ENCODE measurements at regions not wholly inside any gene's neighbourhood (a gene's known extent, or its start where the extent isn't known, plus 50 kb on each side); places are given as distances from the start of the nearest gene placed in this dataset.

DNA sequence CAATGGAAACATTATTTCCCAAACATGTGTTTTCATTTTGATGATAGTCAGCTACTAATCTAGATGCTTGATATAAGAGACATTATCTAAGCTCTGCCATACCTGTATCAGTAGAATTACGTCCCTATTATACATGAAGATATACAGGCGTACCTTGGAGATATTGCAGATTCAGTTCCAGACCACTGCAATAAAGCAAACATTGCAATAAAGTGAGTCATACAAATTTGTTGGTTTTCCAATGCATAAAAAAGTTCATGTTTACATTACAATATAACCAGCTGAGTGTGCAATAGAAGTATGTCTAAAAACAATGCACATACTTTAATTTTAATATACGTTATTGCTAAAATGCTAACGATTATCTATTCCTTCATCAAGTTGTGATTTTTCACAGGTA is 236.0 kb upstream of the ZNF717 start:
- Mint-ChIP-seq H3K9me3 (peaks cover 2% of the 10 kb centered on the region), H3K27ac (no peak overlapping the region), H3K27me3 (no peaks in the 10 kb centered on the region), H3K4me1 (no peaks in the 10 kb centered on the region), H3K36me3 (ENCODE audit: low read depth) (no peaks in the 10 kb centered on the region), H3K4me3 (no peak overlapping the region)
- CTCF ChIA-PET: no interaction called here
- POLR2A ChIA-PET: no interaction called here
- no peak for DNase-seq

DNA sequence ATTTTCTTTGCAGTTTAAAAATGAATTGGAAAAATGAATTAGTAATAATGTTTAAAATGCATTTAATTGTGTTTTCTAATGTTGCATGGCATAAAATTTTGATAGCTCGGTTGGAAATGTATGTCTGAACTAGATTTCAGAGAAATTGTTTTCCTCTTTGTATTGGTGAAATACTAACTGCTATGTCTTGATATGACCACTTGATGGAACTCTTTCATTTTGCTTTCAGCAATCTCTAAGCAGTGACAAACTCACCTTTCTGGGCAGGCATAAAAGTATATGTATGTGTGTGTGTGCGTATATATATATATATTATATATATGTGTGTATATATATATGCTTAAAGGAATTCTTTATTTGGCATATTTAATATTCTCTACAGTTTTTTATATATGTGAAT is 239.3 kb upstream of the ZNF717 start:
- H3K27ac Mint-ChIP-seq: no peak overlapping the region
- peaks cover 2% of the 10 kb centered on the region for H3K9me3 Mint-ChIP-seq
- H3K27me3 Mint-ChIP-seq: no peaks in the 10 kb centered on the region
- POLR2A ChIA-PET: no interaction called here
- H3K36me3 Mint-ChIP-seq (ENCODE audit: low read depth): no peaks in the 10 kb centered on the region
- CTCF ChIA-PET: no interaction called here
- H3K4me3 Mint-ChIP-seq: no peak overlapping the region
- DNase-seq: no peak
- no peaks in the 10 kb centered on the region for H3K4me1 Mint-ChIP-seq

DNA sequence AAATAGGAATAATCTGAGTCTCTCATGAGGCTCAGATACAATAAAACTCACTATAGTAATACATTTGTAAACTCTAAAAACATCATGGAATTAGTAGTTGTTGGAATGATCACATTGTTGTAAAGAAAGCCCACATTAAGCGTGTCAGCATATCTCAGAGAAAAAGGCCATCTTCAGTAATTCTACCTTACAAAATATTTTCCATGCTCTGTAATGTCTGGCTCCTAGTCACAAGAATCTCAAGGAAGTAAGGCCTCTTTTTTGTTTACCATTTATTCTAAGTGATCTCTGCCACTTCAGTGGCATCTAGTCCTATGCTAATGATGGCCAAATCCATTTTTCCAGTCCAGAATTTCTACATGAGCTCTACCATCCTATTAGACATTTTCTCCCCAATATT is 240.2 kb upstream of the ZNF717 start:
- POLR2A ChIA-PET: no interaction called here
- H3K4me3 Mint-ChIP-seq: no peak overlapping the region
- CTCF ChIA-PET: no interaction called here
- DNase-seq: no peak
- no peaks in the 10 kb centered on the region for H3K36me3 Mint-ChIP-seq (ENCODE audit: low read depth)
- no peaks in the 10 kb centered on the region for H3K27me3 Mint-ChIP-seq
- no peak overlapping the region for H3K27ac Mint-ChIP-seq
- H3K4me1 Mint-ChIP-seq: no peaks in the 10 kb centered on the region
- peaks cover 2% of the 10 kb centered on the region for H3K9me3 Mint-ChIP-seq

- POLR2A ChIA-PET: no interaction called here
- no peak overlapping the region for H3K27ac Mint-ChIP-seq
- H3K36me3 Mint-ChIP-seq (ENCODE audit: low read depth): no peaks in the 10 kb centered on the region
- no peaks in the 10 kb centered on the region for H3K27me3 Mint-ChIP-seq
- H3K4me3 Mint-ChIP-seq: no peak overlapping the region
- DNase-seq: no peak
- H3K9me3 Mint-ChIP-seq: peaks cover 2% of the 10 kb centered on the region
- no peaks in the 10 kb centered on the region for H3K4me1 Mint-ChIP-seq
- CTCF ChIA-PET: no interaction called here
These were observed 241.0 kb upstream of the ZNF717 start for GRCh38 chr3:76026379-76026778.

GRCh38 chr3:76028774-76029173 is 243.4 kb upstream of the ZNF717 start:
- Mint-ChIP-seq H3K4me3 (no peak overlapping the region), H3K4me1 (no peaks in the 10 kb centered on the region), H3K36me3 (ENCODE audit: low read depth) (no peaks in the 10 kb centered on the region), H3K27me3 (no peaks in the 10 kb centered on the region), H3K27ac (no peak overlapping the region), H3K9me3 (peaks cover 5% of the 10 kb centered on the region)
- ChIA-PET POLR2A (no interaction called here), CTCF (no interaction called here)
- no peak for DNase-seq

- no peaks in the 10 kb centered on the region for H3K27me3 Mint-ChIP-seq
- ChIA-PET POLR2A (no interaction called here), CTCF (interaction anchor here (0.7 kb wide), 1 partner anchor 37 kb away, joined by 5 read pairs; no protein-coding TSS in a partner anchor)
- no peak for DNase-seq
- H3K9me3 Mint-ChIP-seq: peaks cover 10% of the 10 kb centered on the region
- no peaks in the 10 kb centered on the region for H3K36me3 Mint-ChIP-seq (ENCODE audit: low read depth)
- H3K27ac Mint-ChIP-seq: no peak overlapping the region
- no peaks in the 10 kb centered on the region for H3K4me1 Mint-ChIP-seq
- no peak overlapping the region for H3K4me3 Mint-ChIP-seq
These were observed 249.3 kb upstream of the ZNF717 start for GRCh38 chr3:76034649-76035048.

DNA sequence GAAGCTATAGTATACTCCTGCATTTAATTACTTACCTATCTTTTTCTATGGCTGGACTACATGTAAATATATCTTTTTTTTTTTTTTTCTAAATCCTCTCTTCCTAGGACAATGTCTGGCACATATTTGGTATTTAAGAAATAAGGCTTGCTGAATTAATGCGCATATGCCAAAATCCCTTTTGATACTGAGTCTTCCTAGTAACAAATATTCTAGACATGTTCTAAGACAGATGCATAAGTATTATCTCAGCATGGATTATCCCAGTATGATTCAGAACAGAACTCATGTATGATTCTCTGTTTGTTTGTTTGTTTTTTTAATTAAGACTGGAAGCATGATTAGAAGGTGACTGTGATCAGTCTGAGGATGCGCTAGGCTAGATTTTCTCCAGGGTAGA is 249.8 kb upstream of the ZNF717 start:
- POLR2A ChIA-PET: no interaction called here
- no peaks in the 10 kb centered on the region for H3K27me3 Mint-ChIP-seq

DNA sequence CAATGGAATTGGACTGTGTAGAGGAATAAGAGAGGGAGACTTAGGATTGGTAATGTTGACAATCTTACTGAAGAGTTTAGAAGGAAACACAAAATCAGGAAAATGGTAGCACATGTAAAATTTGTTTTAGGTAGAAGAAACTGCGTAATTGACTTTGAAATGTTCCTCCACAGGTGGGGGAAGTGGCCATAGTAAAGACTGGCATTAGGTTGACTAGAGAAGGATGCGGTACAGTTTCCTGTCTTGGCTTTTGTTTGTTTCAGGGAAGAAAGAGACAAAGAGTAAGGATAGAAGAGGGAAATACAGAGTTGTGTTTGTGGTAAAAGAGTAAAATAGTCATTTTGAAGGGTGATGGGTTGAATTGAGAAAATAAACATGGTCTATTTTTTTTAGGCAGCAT is 253.6 kb upstream of the ZNF717 start:
- DNase-seq: no peak
- no peaks in the 10 kb centered on the region for H3K4me1 Mint-ChIP-seq
- ChIA-PET CTCF (no interaction called here), POLR2A (no interaction called here)
- no peak overlapping the region for H3K27ac Mint-ChIP-seq
- H3K4me3 Mint-ChIP-seq: no peak overlapping the region
- peaks cover 5% of the 10 kb centered on the region for H3K9me3 Mint-ChIP-seq
- no peaks in the 10 kb centered on the region for H3K36me3 Mint-ChIP-seq (ENCODE audit: low read depth)
- H3K27me3 Mint-ChIP-seq: no peaks in the 10 kb centered on the region

More for the DNA sequence above, 249.8 kb upstream of the ZNF717 start:
- Mint-ChIP-seq H3K4me1 (no peaks in the 10 kb centered on the region), H3K36me3 (ENCODE audit: low read depth) (no peaks in the 10 kb centered on the region), H3K9me3 (peaks cover 10% of the 10 kb centered on the region), H3K27ac (no peak overlapping the region), H3K4me3 (no peak overlapping the region)
- CTCF ChIA-PET: interaction anchor here (0.7 kb wide), 1 partner anchor 37 kb away, joined by 5 read pairs; no protein-coding TSS in a partner anchor
- no peak for DNase-seq

- Mint-ChIP-seq H3K27ac (no peak overlapping the region), H3K9me3 (peaks cover 5% of the 10 kb centered on the region), H3K36me3 (ENCODE audit: low read depth) (no peaks in the 10 kb centered on the region), H3K4me3 (no peak overlapping the region), H3K4me1 (no peaks in the 10 kb centered on the region), H3K27me3 (no peaks in the 10 kb centered on the region)
- POLR2A ChIA-PET: no interaction called here
- CTCF ChIA-PET: no interaction called here
- DNase-seq: no peak
These were observed 254.1 kb upstream of the ZNF717 start for GRCh38 chr3:76039431-76039830.

DNA sequence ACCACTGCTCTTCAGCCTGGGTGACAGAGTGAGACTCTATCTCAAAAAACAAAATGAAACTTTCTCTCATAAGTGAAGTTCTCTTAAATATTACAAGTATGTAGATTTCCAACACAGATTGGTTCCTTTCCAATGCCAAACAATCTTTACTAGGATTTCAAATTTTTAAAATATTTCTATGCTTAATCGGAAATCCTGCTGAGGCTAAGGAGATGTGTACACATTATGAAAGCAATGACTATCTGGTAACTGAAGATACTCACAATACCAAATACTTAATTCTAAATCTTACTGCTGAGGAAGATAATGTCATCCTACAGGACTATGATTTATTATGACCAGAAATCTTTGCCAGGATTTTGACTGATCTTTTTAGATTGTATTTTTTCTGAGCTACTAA is 255.6 kb upstream of the ZNF717 start:
- no peaks in the 10 kb centered on the region for H3K27me3 Mint-ChIP-seq
- no peak overlapping the region for H3K27ac Mint-ChIP-seq
- CTCF ChIA-PET: no interaction called here

DNA sequence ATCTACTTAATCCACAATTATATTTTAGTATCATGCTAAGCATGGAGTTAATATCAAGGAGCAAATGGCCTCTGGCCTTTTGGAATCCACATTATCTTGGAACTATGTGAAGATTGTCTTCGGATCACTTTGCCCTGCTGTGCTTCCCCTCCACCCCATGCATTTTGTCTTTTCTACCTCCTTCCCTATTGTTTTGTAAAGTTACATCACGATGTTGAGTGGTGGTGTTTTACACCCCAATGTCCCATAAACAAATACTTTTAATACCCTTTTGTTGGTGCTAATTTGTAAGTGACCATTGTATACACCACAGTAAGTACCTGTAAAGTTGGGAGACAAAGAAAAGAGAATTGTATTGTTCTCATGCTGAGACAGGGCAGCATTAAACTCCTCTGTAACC is 258.4 kb upstream of the ZNF717 start:
- CTCF ChIA-PET: no interaction called here
- no peak overlapping the region for H3K4me3 Mint-ChIP-seq
- H3K9me3 Mint-ChIP-seq: no peaks in the 10 kb centered on the region

More for the DNA sequence above, 255.6 kb upstream of the ZNF717 start:
- POLR2A ChIA-PET: no interaction called here
- no peaks in the 10 kb centered on the region for H3K4me1 Mint-ChIP-seq
- no peaks in the 10 kb centered on the region for H3K9me3 Mint-ChIP-seq
- H3K36me3 Mint-ChIP-seq (ENCODE audit: low read depth): no peaks in the 10 kb centered on the region
- DNase-seq: no peak
- H3K4me3 Mint-ChIP-seq: no peak overlapping the region

GRCh38 chr3:76044601-76045600 is 259.6 kb upstream of the ZNF717 start:
- CTCF ChIA-PET: no interaction called here
- POLR2A ChIA-PET: no interaction called here
- Mint-ChIP-seq H3K27me3 (no peaks in the 10 kb centered on the region), H3K36me3 (ENCODE audit: low read depth) (no peaks in the 10 kb centered on the region), H3K4me3 (no peak overlapping the region), H3K9me3 (no peaks in the 10 kb centered on the region), H3K27ac (no peak overlapping the region), H3K4me1 (no peaks in the 10 kb centered on the region)
- DNase-seq: peak; percentile 6

More for the DNA sequence above, 258.4 kb upstream of the ZNF717 start:
- POLR2A ChIA-PET: no interaction called here
- H3K27me3 Mint-ChIP-seq: no peaks in the 10 kb centered on the region
- no peaks in the 10 kb centered on the region for H3K36me3 Mint-ChIP-seq (ENCODE audit: low read depth)
- H3K27ac Mint-ChIP-seq: no peak overlapping the region
- H3K4me1 Mint-ChIP-seq: no peaks in the 10 kb centered on the region
- no peak for DNase-seq

GRCh38 chr3:76047368-76047767 is 262.0 kb upstream of the ZNF717 start:
- Mint-ChIP-seq H3K9me3 (no peaks in the 10 kb centered on the region), H3K36me3 (ENCODE audit: low read depth) (no peaks in the 10 kb centered on the region), H3K27me3 (no peaks in the 10 kb centered on the region), H3K4me1 (no peaks in the 10 kb centered on the region), H3K27ac (no peak overlapping the region), H3K4me3 (no peak overlapping the region)
- CTCF ChIA-PET: no interaction called here
- POLR2A ChIA-PET: no interaction called here
- DNase-seq: no peak

- Mint-ChIP-seq H3K36me3 (ENCODE audit: low read depth) (no peaks in the 10 kb centered on the region), H3K4me1 (no peaks in the 10 kb centered on the region), H3K27ac (no peak overlapping the region), H3K27me3 (no peaks in the 10 kb centered on the region), H3K4me3 (no peak overlapping the region), H3K9me3 (no peaks in the 10 kb centered on the region)
- ChIA-PET CTCF (no interaction called here), POLR2A (no interaction called here)
- DNase-seq: no peak
These were observed 264.4 kb upstream of the ZNF717 start for GRCh38 chr3:76049776-76050175.

All from activated CD4-positive, alpha-beta T cell treated with anti-CD3 and anti-CD28 coated beads, Interleukin-2, amount 10 ng/mL, durations not matched to agents 7 days and 5 days (primary cell).